HG03066 (cell line): ENCODE measurements at regions not wholly inside any gene's neighbourhood (a gene's known extent, or its start where the extent isn't known, plus 50 kb on each side); places are given as distances from the start of the nearest gene placed in this dataset.
"Not testable (repeated sequence)": the region's sequence is repeated elsewhere in the genome, so short reads cannot be mapped to it uniquely, and the experiment has no call there.

Experiments used
- ATAC-seq: cut with Tn5 transposase; IDR thresholded peaks from one replicate; pipeline ENCODE4 v1.9.1; 2021; ENCODE audit warnings: low read depth; ENCODE audit not compliant: unreplicated experiment

GRCh38 chr6:144895313-144896278 is 610.5 kb downstream of the UTRN start:
- ATAC-seq, result no peak

GRCh38 chr6:144896289-144896688 is 611.2 kb downstream of the UTRN start:
- ATAC-seq, result no peak

- ATAC-seq, result no peak
These were observed 611.7 kb downstream of the UTRN start for GRCh38 chr6:144896871-144897270.

DNA sequence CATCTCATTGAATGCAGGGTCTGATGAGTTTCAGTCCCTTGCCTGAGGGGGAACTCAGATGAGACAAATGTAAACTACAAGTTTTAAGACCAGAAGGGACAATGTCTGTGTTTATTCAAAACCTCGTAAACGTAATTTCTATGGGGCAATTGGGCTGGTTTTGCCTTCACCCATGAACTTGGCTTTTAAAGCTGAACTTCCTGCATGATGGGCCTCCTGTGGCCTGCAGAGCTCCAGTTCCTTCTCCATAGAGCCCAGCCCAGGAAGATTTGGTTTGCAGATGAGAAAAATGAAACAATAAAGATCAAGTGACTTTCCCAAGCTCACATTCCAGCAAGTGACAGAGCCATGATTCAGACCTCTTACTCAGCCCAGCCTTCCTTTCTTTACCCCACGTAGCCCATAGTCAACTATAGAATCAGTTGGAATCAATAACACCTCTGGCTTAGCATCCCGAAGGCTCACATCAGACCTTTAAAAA is 612.3 kb downstream of the UTRN start:
- no peak for ATAC-seq

DNA sequence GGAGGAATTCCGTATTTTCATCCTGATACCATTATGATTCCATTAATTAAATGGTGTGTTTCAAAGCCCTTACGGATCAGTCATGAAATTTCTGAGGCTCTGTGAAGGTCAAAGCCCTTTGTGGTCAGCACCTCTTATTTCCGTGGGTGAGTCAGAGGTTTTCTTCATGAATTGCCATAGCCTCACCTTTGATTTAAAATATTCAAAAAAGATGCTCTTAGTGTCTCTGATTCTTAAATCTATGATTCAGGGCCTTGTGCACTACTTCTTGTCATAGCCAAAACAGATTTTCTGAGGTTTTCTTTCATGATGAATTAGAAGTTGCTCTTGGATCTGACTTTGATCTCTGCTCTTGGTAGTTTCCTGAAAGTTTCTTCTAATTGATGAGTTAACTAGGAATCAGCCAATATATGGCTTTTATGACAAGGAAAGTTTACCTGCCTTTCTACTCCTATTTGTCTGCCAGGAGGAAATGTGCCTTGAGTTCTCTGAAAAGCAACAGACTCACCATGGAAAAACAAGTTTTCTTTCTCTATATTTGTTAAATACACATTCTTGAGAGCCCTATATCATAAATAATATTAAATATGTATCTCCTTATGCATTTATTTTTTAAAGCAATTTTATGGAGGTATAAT is 613.0 kb downstream of the UTRN start:
- no peak for ATAC-seq

- ATAC-seq, result no peak
These were observed 613.6 kb downstream of the UTRN start for GRCh38 chr6:144898741-144899140.

- ATAC-seq, result no peak
These were observed 614.0 kb downstream of the UTRN start for GRCh38 chr6:144899161-144899560.

- no peak for ATAC-seq
These were observed 616.3 kb downstream of the UTRN start for GRCh38 chr6:144901412-144901811.

DNA sequence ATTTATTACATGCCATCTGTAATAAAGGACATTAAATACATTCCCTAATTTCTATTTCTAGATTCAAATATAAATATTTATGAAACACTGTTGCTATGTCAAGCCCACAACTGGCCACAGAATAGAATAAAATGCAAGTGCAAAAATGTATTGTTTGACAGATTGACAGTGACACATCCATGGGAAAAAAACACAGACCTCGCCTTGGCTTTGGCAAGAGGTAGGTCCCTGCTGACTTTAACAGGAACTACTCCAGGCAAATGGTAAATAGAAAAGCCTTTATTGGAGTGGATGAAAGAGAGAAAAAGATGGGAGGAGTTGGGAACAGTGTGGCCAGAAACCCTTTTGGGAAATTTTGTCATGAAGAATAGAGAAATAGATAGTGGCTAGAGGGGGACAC is 622.9 kb downstream of the UTRN start:
- no peak for ATAC-seq

DNA sequence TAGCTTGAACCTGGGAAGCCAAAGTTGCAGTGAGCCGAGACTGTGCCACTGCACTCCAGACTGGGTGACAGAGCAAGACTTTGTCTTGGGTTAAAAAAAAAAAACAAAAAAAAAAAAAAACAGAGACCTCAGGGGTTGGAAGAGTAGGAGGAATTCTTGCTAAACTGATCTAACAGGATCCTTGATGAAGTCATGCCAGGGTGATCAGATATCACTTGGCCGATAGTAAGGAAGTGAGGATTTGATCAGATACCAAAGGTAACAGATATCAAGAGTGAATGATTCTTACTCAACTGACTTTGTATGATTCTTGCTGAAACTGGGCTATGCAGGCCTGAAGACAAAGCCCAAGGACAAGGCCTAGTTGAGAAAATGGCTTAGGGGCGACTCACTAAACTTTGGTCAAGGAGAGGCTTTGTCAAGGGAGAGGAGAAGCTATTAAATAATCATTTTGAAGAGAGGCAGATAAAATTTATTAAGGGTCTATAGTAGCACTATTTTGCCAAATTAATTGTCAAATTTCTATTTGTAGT is 624.7 kb downstream of the UTRN start:
- no peak for ATAC-seq

- ATAC-seq, result no peak
These were observed 626.2 kb downstream of the UTRN start for GRCh38 chr6:144911322-144911721.

- no peak for ATAC-seq
These were observed 627.3 kb downstream of the UTRN start for GRCh38 chr6:144912474-144912873.

DNA sequence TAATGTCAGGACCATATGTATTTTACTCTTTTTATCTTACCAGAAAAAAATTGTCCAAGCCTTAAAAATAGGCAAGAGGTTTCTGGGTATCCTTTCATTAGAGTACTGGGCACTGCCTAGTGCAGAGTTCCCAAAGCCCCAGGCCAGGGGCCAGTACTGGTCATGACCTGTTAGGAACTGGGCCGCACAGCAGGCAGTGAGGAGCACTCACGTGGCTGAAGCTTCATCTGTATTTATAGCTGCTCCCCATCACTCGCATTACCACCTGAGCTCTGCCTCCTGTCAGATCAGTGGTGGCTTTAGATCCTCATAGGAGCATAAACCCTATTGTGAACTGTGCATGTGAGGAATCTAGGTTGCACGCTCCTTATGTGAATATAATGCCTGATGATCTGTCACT is 632.9 kb downstream of the UTRN start:
- no peak for ATAC-seq

DNA sequence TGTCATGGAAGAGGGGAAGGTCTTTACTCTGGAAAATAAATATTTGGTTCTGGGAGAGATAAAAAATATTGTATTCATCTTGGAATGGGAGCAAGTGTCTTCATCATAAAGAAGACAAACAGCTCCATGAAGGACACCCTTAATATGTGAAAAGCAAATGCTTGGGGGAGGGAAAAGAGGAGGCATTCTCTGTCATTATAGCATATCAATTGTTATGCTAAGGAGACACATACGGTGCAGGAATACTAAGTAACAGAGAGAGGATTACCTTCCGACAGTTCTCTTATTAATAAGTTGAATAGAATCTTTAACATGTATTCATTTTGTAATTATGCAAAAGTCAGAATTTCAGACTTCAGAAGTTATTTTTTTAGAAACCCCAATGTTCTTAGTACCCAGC is 634.4 kb downstream of the UTRN start:
- ATAC-seq, result no peak

DNA sequence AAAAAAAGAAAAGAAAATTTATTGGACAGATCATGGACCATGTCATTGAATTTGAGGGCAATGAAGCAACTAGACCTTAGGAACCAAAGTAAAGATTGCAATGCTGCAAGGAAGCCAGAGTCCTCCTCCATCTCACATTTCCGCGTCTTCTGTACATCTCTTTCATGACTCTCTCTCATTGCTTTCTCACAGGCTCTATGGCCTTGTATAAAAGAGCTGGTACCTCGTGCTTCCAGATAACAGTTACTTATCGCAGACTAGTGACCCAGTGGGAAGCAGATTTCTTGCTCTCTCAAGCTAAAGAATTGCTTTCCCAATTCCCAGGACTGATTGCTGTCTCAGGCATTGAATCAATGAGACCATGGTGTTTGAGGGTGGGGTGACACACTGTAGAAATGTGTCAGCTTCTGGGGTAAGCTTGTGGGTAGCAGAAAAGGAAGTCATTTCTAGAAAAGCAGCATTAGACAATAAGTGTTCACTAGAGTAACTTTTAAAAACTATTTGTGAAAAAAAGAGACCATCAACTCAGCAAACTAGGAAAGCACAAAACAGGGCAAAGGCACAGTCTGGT is 635.3 kb downstream of the UTRN start:
- no peak for ATAC-seq

DNA sequence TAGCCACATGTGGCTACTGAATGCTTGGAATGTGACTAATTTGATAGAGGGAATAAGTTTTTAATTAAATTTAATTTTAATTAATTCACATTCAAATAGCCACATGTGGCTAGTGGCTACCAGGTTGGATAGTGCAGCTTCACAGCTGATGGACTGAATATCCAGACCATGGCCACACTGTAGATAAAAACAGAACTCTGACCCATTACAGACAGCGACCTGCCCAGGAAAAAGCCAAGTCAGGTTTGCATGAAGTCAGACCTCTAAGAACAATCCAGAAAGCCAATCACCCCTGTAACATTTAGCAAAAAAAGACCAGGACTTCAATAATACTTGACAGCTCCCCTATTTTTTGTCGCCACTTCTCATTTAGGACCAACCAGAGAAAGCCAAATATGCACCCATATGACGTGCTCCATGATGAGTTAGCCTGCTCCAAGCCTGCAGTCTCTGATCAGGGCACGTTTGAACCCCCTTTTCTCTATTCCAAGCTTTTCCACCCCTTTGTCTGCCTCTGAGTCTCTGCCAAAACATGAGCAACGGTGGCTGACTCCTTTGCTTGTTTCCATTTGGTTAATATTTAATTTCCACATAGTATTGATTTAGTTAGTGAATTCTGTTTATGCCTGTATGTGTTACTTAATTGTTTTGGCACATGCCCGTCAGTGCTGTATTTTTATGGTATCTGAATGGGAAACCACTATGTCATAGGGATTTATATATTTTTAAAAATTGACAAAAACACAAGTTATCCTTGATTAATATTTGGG is 636.3 kb downstream of the UTRN start:
- ATAC-seq, result no peak

GRCh38 chr6:144922120-144922722 is 637.1 kb downstream of the UTRN start:
- no peak for ATAC-seq

- not testable (repeated sequence) for ATAC-seq
These were observed 637.8 kb downstream of the UTRN start for GRCh38 chr6:144922771-144923490.

- not testable (repeated sequence) for ATAC-seq
These were observed 638.3 kb downstream of the UTRN start for GRCh38 chr6:144923491-144923787.

DNA sequence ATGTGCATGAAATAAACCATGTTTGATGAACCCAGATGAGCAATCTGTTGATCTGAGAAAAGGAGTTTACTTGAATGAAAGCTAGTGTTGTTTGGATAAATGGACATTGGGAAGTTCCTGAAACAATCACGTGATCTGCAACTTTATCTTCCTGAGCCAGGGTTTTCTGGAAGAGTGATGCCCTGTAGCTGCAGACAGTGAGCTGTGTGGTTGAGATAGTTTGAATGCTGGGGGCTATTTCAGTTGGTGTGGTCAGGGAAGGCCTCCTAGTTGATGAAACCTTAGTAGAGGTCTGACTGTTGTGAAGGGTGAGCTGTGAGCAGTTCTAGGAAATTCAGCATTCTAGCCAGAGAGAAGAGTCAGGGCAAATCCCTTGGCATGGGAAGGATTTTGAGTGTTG is 643.7 kb downstream of the UTRN start:
- no peak for ATAC-seq
